HCT116 (cell line): ENCODE measurements at regions not wholly inside any gene's neighbourhood (a gene's known extent, or its start where the extent isn't known, plus 50 kb on each side); places are given as distances from the start of the nearest gene placed in this dataset.

Experiments
- TCF7L2 ChIP-seq: IDR thresholded peaks from 2 replicates; pipeline ENCODE4 v1.7.0; 2011; ENCODE audit warnings: borderline replicate concordance, inconsistent platforms; ENCODE audit not compliant: insufficient read depth, insufficient read length; ENCODE audit errors: extremely low read depth
- TF ChIP-seq, protein P1 (sequence below), 3 experiments: fragments of 200-600 bp in 1 of 3; sonication (generic) in 1 of 3; IDR thresholded peaks in 2 of 3; conservative IDR thresholded peaks in 1 of 3; 2 replicates each; pipeline ENCODE4 v1.5.1; 2012 to 2017; ENCODE audit warnings: low read depth in 2 of 3, low read length in 2 of 3, antibody characterized with exemption in 1 of 3, borderline replicate concordance in 1 of 3, control low read depth in 1 of 3, mild to moderate bottlenecking in 1 of 3, mixed read lengths in 1 of 3, mixed run types in 1 of 3, moderate library complexity in 1 of 3; ENCODE audit not compliant: insufficient read depth in 1 of 3

- TF ChIP-seq, protein P1, sequence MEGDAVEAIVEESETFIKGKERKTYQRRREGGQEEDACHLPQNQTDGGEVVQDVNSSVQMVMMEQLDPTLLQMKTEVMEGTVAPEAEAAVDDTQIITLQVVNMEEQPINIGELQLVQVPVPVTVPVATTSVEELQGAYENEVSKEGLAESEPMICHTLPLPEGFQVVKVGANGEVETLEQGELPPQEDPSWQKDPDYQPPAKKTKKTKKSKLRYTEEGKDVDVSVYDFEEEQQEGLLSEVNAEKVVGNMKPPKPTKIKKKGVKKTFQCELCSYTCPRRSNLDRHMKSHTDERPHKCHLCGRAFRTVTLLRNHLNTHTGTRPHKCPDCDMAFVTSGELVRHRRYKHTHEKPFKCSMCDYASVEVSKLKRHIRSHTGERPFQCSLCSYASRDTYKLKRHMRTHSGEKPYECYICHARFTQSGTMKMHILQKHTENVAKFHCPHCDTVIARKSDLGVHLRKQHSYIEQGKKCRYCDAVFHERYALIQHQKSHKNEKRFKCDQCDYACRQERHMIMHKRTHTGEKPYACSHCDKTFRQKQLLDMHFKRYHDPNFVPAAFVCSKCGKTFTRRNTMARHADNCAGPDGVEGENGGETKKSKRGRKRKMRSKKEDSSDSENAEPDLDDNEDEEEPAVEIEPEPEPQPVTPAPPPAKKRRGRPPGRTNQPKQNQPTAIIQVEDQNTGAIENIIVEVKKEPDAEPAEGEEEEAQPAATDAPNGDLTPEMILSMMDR (IDR thresholded peaks at IDR 0.05 in 2 of 3, conservative IDR thresholded peaks at IDR 0.05 in 1 of 3; ENCODE audit: borderline replicate concordance in 1 of 3, insufficient read depth in 1 of 3, low read depth in 2 of 3, low read length in 2 of 3) = no peak
- TF ChIP-seq TCF7L2 = no peak
These were observed 1290.6 kb upstream of the CDH6 start for GRCh38 chr5:29902859-29903258.
